GM21737 (cell line): ENCODE measurements at regions not wholly inside any gene's neighbourhood (a gene's known extent, or its start where the extent isn't known, plus 50 kb on each side); places are given as distances from the start of the nearest gene placed in this dataset.

Experiments used
- ATAC-seq: cut with Tn5 transposase; IDR thresholded peaks from one replicate; pipeline ENCODE4 v1.9.1; 2021; ENCODE audit warnings: mild to moderate bottlenecking, moderate library complexity; ENCODE audit not compliant: unreplicated experiment

DNA sequence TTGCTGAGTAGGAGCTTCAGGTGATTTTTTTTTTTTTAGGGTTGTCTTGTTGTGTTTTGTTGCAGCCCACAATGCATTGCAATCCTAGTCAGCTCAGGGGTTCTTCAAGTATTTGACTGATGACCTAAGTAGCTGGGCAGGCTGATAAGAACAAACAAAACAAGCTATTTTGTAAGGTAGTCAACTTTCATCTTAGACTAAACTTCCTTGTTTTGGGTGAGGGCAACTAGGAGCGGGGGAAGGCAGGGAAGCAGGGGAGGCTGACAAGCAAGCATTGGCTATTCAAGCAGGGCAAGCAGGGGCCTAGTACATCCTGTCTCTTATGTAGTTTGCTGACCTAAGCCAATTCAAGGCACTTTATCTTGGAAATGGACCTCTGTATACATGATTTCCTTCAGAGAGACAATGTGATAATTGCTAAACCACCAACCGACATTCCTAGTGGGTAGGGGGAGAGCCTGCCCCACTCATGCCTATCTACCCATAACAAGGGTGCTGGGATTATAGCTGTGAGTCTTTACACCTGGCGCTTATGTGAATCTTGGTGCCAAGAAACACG is 163.3 kb upstream of the PRKCQ start:
- ATAC-seq: no peak

DNA sequence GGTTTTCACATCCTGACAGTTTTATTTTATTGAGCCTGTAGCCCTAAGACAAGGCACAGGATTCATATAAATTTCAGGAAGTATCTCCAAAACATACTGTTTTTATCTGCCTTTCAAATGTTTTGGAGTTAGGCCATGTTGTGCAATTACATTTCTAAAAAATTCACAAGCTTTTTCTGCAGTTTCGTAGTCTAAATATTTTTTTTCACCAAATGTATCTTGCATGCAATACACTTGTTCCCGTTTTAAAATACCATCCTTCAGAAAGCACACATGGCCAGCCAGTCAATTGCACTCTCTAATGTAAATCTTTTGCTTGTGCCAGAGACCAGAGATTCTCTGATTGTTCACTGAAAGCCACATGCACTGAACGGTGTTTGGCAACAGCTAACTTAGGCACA is 161.5 kb upstream of the PRKCQ start:
- no peak for ATAC-seq

DNA sequence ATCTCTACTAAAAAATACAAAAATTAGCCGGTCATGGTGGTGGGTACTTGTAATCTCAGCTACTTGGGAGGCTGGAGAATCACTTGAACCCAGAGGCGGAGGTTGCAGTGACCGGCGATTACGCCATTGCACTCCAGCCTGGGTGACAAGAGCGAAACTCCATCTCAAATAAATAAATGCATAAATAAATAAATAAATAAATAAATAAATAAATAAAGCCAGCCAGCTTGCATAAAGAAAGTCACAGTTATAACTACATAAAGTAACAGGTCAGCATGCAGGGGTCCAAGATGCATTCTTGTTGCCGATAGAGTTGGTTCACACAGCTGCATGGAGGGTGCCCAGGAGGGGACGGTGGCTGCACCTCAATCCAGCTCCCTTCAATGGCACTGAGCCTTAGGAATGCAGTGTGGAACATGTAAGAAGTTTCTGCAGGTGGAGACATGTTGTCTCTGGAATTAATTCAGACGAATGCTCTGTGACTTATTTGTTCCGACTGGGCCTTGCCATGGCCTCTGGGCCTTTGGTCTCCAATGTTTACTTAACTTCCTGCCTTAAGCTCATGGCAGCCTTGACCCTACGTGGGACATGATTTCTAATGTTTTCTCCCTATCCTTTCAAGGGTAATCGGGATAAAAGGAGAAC is 159.6 kb upstream of the PRKCQ start:
- no peak for ATAC-seq

DNA sequence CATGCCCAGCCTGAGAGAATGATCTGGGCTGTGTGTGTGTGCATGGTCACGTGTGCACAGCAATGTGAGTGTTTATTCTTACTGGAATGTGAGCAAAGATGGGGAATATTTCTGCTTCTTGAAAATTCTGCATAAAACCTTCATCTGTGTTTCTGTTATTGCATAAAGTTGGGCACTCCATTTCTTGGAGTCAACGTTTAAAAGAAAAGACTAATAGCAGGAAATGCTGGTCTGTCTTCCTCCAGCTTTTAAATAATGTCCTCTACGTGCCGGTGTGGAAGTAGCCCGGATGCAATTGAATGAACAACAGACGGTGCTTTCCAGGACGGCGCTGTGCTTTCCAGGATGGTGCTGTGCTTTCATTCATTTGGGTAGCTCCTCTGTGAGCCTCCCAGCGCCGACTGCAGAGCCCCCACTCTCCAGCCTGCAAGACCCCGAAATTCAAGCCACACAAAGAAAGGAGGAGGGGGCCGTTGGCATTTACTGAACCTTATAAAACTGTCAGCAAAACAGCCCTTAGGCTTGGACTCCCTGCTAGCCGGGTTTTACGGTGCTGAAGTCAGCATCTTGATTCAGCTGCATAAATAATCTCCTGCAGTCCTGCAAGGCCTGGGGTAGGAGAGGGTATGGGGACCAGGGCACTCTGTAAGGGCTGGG is 158.2 kb upstream of the PRKCQ start:
- no peak for ATAC-seq

DNA sequence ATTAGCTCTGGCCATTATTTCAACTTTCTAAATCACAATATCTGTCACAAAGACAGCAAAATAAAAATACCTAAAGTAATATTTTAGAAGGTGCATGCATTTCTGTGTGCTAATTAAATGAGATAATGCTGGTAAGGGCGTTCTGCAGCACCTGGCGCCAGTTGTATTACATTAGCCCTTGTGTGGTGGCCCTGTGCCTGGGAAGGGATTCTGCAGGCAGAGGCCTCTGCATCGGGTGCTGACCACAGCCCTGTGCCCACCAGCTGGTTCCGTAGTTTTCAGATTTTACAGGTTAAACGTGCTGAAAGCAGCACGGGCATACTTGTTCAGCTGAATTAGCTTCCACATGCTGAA is 157.7 kb upstream of the PRKCQ start:
- ATAC-seq: no peak

DNA sequence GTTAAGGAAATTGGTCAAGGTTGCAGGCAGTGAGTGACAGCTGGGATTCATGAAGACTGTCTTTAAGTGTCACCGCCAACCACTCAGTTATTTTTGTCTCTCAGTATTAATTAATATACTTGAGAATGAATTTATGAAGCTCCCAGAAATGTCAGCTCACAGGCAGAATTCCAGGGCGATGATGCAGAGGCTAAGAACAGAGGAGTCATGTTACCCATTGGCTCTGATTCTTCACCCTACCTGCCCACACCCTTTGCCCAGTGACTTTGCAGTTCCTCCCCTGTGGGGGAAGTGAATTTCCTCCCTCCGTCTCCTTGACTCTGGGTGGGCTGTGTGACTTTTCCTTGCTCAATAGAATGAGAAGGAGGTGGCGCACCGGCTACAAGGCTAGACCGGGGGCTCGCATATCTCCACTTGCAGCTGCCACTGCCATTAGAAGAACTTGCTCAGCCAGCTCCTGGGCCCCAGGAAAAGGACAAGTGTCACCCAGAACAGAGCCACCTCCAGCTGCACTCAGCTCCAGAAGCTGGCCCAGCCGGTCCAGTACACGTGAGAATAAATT is 157.1 kb upstream of the PRKCQ start:
- no peak for ATAC-seq

DNA sequence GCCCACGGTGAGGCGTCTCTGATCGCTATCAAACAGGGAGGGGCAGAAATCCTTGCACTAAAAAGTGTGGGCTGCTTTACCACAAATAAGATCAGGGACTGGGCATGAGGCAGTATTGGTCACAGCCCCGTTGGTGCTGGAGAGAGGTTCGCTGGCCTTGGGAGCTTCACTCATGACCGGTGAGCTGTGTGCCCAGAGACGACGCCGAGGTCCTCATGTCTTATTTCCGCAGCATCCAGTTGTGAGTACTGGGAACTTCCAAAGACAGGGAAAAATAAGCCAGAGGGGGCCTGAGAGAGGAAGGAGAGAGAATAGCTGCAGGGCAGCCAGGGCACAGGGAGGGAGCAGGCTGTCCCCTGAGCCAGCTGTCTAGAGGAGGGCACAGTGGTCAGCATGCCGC is 154.2 kb upstream of the PRKCQ start:
- no peak for ATAC-seq

DNA sequence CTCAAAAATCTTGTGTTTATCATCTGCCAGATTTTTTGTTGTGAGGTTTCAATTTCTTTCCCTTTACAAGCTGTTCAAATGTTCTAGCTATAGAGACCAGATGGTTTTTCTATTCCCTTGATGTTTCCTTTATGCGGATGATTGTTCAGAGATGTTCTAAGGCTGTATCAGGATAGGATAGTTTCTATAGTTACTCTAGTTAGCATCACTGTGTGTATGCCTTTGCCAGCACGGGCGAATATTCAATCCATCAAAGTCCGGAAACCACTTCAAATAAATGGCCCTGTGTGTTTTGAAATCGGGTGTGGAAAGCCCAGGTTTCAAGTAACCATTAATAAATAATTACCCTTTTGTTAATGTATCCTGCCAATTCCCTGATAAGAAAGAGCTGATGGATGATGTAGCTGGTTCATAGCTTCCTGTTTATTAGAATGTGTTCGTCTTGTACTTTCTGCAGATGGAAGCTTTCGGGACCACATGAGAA is 149.8 kb upstream of the PRKCQ start:
- ATAC-seq: no peak

DNA sequence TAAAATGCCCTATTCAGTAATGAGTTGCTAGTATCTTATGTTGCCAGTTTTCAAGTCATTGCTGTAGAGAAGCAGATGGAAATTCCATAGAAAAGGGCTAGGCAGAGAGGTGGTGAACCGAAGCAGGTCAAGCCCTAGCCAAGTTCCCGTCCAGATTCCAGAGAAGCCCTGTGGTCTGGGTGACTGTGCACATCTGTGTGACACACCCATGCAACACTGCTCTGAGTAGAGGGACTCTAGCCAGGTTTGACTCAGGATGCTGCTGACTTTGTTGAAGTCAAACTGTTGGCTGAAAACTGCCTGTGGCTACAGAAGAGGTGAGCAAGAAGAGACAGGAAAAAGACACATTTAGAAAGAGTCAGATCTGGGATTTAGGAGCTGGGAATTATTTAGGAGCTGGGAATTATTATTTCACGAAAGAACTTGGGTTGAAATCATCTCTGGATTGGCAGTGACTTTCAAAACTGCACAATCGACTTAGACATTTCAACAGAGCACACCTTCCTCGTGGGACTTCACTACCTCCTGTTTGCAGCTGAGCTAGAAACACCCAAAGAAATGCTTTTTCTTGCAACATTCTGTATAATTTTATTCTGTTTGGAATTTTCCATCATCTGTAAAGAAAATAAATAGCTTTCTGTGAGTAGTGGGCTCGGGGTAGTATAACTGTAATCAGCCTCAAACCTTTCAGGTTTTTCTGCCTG is 149.1 kb upstream of the PRKCQ start:
- no peak for ATAC-seq

DNA sequence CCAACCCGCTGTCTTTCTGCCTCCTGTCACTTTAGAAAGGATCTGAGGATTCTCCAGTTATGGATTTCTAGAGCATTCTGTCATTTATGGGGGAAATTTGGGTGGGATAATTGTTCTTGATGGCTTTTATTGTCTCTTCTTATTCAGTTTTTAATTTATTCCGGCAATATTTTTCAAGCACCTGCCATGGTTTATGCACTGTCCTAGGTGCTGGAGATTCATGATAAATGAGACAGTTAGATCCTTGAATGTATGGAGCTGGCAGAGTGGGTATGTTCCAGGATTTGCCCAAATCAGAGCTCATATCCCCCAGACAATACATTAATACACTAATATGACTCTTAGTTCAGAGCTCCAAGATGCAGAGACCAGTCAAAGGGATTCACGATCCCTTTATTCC is 146.8 kb upstream of the PRKCQ start:
- no peak for ATAC-seq

DNA sequence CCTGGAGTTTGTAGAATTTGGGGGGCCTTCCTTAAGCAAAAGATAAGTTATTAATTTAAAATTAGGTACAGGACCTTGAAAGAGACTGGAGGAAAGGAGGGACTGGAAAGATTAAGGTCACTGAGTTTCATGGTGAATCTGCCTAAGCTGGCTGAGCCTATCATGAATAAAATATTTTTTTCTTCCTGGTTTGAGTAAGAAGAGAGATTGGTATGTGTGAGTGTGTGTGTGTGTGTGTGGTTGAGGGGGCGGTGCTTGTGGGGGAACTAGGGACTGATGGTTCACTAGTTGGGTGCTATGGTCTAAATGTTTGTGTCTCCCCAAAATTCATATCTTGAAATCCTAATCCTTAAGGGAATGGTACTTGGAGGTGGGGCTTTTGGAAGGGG is 142.5 kb upstream of the PRKCQ start:
- no peak for ATAC-seq

DNA sequence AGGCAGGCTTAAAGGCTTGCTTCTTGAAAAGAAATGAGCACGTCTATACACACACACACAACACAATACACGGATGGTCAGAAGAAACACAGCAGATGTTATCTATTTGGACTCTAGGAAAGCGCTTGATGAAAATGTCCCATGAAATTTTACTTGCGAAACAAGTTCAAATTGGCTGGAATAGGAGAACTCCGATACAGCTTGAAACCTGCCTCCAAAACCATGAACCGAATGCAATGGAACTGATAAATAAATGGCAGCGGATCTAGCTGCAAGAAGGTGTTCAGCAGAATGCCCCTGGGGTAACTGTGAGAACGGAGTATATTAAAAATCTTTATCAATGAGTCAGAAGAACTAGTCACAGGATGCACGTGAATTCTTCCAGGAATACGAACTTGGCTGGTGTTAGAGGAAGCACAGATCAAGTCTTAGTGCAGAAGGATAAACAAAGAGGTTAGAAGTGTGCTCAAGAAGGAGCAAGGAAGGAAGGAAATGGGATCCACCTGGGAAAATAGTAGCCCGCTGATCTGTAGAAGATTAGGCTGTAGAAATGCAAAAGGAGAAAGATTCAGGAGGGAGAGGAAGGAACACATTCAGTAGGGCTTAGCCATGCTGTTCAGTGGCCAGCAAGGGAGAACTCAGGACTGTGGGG is 142.0 kb upstream of the PRKCQ start:
- ATAC-seq: no peak

DNA sequence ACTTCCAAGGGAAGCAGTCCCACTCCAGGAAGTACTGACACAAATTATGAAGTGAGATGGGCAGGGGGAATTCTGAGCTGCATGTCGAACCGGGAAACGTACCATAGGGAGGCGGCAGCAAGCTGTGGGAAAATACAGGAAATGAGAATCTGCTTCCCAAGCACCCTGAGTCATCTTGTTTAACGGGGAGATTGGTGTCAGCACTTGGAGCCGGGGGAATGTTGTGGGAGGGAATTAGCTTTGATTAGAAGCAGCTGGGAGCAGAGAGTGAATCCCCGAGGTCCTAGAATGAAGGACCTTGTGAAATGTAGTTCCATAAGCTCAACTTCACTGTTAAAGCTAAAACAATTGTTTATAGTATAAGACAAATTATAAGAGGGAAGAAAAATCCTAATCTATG is 141.4 kb upstream of the PRKCQ start:
- ATAC-seq: no peak

DNA sequence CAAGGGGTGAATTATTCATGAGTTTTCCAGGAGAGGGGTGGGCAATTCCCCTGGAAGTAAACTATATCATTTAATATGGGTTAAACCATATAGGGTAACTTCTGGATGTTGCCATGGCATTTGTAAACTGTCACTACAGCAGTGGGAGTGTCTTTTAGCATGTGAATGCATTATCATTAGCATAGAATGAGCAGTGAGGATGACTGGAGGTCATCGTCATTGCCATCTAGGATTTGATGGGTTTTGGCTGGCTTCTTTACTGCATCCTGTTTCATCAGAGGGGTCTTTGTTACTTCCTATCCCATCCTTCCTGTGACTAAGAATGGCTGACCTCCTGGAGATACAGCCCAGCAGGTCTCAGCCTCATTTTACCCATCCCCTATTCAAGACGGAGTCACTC is 139.5 kb upstream of the PRKCQ start:
- ATAC-seq: no peak

DNA sequence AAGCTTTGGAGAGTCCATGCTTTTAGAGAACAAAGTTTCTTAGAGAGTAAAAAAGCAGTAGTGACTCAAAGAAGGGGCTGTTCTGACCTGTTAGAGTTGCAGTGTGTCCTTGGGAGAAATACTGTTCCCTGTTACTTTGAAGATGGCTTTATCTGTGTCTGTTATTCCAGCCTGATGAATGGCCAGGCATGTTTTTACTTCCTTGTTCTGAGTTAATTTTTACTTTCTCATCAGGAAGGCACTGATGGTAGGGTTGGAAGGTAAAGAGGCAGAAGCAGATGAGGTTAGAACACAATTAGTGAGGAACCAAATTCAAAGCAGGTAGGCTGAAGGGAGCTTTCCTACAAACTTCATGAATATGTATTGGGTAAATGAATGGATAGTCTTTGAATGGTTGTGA is 138.5 kb upstream of the PRKCQ start:
- no peak for ATAC-seq

DNA sequence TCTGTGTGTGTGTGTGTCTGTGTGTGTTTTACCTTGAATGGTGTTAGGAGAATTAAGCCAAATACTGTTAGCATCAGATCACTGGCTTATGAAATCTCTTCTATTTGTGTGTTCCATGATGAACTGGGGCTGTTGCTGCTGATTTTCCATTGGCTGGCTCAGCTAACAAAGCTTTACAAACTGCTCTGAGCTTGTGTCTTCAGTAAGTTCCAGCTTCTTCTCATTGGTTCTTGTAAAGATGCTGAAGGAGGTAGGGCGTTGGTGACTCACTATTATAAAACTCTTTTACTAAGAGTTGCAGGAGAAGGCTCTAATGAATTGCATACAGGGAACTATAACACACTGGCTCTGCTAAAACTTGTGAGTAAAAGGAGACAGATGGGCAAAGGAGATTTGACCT is 136.4 kb upstream of the PRKCQ start:
- no peak for ATAC-seq

DNA sequence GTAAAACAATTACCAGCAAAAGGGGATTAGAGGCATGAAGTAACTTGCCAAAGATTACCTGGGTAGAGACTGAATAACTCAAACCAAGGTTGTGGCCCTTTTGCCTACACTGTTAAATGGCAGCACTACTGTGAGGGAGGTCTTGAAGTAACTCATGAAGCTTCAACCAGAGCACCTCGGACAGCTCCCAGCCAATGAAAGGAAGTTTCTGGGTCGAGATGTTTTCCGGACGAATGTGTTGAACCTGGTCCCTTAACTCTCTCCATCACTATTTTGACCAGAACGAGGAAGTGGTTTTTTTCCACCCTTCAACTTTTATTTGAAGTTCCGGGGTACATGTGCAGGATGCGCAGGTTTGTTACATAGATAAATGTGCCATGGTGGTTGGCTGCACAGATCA is 133.6 kb upstream of the PRKCQ start:
- ATAC-seq: no peak

DNA sequence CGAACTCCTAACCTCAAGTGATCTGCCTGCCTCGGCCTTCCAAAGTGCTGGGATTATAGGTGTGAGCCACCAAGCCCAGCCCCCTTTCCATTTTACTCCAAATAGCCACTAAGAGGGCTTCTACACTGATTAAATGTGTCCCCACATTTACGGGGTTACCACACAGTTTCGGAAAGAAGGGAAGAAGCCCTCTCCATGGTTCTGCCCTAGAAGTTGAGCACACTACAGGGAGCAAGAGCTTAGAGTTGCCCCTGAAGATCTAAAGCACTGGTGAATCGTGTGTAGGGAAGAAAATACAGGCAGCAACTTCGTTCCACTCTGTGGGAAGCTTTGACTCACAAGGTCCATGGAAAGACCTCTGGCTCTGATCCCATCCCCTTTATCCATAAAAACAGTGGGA is 133.0 kb upstream of the PRKCQ start:
- no peak for ATAC-seq

DNA sequence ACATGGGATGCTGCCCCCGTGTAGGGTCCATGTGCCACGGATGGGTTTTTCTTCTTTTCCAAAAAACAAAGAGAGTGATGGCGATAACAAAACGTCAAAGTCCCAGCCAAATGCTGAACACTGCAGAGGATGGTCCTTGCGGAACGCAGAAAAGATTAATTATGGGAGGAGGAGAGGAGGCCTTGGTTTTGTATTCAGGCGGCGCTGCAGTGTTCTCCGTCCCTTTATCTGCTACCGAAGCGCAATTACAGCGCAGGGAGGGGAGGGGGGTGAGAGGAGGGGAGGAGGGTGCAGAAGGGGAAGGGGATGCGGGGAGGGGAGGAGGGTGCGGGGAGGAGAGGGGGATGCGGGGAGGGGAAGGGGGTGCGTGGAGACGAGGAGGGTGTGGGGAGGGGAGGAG is 131.8 kb upstream of the PRKCQ start:
- ATAC-seq: no peak

DNA sequence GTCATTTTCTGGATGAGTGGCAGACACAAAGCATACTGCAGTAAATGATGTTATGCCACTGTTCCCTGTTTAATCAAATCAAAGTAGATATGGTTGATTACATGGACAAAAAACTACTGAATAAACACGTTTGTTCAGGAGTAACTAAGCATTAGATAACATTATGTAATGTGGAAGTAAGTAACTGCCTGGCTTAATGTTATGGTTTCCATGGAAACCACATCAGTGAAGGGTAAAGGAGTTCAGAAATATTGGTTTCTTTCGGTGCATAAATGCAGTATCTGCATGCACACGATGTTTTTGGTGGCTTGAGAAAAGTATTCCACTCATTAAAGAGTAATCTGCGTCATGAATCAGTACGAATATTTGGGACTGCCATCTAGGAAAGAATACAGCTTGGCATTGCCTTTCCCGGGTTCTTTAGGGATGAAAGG is 131.3 kb upstream of the PRKCQ start:
- no peak for ATAC-seq

DNA sequence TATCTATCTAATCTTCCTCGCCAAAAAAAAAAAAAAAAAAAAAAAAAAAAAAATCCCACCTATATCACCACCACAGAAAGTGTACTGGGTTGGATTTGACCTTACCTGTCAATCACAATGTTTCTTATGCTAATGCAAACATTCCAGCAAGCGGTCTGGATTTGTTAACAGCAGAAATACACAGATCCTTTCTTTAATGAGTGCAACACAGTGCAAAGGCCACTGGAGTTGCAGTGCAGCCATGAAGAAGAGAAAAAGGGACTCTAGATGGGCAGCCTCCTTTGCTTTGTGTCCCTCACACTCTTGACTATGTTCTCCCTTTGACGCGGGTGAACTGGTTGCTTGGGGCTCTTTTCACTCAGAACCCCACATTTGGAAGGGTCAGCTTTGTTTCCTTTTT is 127.3 kb upstream of the PRKCQ start:
- ATAC-seq: no peak
